ENCODE measurements at regions not wholly inside any gene's neighbourhood (a gene's known extent, or its start where the extent isn't known, plus 50 kb on each side); places are given as distances from the start of the nearest gene placed in this dataset.

DNA sequence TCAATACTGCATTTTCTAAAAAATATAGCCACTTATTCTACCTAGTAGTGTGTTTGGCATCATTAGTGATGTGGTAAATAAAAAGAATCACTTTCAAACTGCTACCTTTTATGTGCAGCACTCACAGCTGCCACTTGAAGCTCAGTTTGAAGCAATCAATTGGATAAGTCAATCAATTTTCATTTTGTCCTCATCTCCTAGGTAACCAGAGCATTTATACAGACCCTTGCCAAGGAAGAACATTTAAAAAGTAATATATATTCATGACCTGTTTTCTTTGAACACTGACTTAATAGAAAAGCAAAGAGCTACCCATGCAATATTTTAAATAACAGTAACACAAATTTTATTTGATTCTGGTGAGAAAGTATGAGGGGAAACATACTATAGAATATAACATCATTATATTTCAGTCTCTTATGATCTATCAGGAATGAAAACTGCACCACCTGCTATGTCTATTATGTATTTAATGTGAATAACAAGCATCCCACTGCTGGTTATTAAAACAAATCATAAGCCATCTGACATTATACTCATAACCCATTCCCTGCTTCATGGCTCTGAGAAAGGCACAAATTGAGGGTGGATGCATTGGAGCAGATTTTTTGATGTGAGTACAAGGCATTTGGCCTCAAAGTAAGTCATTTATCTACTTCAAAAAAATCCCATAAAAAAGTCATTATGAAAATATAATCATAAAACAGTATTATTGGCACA lies 168.4 kb upstream of the C21orf91 start:
- Histone ChIP-seq H3K9me3 (ENCODE audit: control insufficient read depth, insufficient read depth, low read length) (peaks cover under 1% of the 10 kb centered on the region; the same call in 1 of the 2 replicates), H3K27me3 (ENCODE audit: control insufficient read depth, insufficient read depth, low read length) (no peaks in the 10 kb centered on the region), H3K4me3 (ENCODE audit: low read depth, low read length) (no peak overlapping the region), H3K27ac (ENCODE audit: low read depth, low read length) (no peak overlapping the region)
- POLR2A ChIA-PET, result no interaction called here
- no peak for DNase-seq (ENCODE audit: low read depth, low spot score)
- CTCF ChIA-PET, result no interaction called here
- TF ChIP-seq, protein P1, sequence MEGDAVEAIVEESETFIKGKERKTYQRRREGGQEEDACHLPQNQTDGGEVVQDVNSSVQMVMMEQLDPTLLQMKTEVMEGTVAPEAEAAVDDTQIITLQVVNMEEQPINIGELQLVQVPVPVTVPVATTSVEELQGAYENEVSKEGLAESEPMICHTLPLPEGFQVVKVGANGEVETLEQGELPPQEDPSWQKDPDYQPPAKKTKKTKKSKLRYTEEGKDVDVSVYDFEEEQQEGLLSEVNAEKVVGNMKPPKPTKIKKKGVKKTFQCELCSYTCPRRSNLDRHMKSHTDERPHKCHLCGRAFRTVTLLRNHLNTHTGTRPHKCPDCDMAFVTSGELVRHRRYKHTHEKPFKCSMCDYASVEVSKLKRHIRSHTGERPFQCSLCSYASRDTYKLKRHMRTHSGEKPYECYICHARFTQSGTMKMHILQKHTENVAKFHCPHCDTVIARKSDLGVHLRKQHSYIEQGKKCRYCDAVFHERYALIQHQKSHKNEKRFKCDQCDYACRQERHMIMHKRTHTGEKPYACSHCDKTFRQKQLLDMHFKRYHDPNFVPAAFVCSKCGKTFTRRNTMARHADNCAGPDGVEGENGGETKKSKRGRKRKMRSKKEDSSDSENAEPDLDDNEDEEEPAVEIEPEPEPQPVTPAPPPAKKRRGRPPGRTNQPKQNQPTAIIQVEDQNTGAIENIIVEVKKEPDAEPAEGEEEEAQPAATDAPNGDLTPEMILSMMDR (IDR thresholded peaks at IDR 0.05; ENCODE audit: low read depth, low read length), result no peak

DNA sequence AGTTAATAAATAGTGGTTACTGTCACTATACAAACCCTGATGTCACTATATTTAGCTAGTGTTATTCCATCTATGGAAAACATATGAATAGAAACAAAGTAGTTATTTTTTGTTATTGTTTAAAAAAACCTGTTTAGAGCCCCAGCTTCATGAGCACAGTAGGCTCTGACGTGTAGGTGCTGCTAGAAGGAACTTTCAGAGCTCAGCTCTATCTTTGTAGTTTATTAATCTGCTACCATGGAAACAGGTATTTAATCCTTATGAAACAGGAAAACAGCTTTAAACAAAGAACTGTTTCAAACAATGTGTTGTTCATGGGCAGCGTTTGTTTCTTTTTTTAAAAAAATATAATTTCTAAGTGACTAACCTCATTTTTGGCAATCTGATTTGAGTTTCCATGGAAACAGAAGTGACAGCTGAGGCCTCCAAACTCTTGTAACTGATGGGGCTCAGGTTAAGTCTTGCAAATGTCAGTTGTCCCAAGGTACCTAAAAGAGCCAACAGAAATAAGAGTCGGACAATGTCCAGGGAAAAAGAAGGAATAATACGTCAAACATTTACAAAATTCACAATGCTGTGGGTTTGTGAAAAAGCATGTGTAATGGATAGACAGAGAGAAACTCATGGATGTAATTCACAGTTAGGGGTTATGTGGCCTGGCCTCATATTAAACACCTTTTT lies 162.0 kb upstream of the C21orf91 start:
- no peak for DNase-seq (ENCODE audit: low read depth, low spot score)
- H3K27ac ChIP-seq (ENCODE audit: low read depth, low read length), result no peak overlapping the region
- no peak overlapping the region for H3K4me3 ChIP-seq (ENCODE audit: low read depth, low read length)
- ChIA-PET CTCF (no interaction called here), POLR2A (no interaction called here)
- no peaks in the 10 kb centered on the region for H3K27me3 ChIP-seq (ENCODE audit: control insufficient read depth, insufficient read depth, low read length)
- H3K9me3 ChIP-seq (ENCODE audit: control insufficient read depth, insufficient read depth, low read length), result peaks cover 11% of the 10 kb centered on the region
- TF ChIP-seq, protein P1 (IDR thresholded peaks at IDR 0.05; ENCODE audit: low read depth, low read length), result no peak

DNA sequence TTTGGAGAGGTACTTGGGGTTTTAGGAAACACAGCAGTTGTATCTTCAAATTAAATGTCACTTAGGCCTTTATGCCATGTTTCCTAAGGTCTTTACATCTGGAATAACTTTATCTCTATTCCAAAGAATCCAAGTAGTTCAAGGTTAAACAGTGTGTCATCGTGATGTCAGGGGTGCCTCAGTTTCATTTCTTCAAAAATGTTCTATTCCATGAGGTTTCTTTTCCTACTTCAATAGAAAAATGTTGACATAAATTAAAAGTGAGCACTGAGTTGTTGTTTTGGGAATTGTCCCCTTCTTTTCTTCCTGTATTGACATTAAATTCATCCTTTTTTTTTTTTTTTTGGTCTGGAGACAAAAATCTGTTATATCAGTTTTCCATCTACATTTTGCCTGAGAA lies 160.6 kb upstream of the C21orf91 start:
- no peak overlapping the region for H3K4me3 ChIP-seq (ENCODE audit: low read depth, low read length)
- TF ChIP-seq, protein P1 (IDR thresholded peaks at IDR 0.05; ENCODE audit: low read depth, low read length), result no peak
- DNase-seq (ENCODE audit: low read depth, low spot score), result no peak
- no peak overlapping the region for H3K27ac ChIP-seq (ENCODE audit: low read depth, low read length)
- peaks cover 11% of the 10 kb centered on the region for H3K9me3 ChIP-seq (ENCODE audit: control insufficient read depth, insufficient read depth, low read length)
- POLR2A ChIA-PET, result no interaction called here
- CTCF ChIA-PET, result no interaction called here
- no peaks in the 10 kb centered on the region for H3K27me3 ChIP-seq (ENCODE audit: control insufficient read depth, insufficient read depth, low read length)

DNA sequence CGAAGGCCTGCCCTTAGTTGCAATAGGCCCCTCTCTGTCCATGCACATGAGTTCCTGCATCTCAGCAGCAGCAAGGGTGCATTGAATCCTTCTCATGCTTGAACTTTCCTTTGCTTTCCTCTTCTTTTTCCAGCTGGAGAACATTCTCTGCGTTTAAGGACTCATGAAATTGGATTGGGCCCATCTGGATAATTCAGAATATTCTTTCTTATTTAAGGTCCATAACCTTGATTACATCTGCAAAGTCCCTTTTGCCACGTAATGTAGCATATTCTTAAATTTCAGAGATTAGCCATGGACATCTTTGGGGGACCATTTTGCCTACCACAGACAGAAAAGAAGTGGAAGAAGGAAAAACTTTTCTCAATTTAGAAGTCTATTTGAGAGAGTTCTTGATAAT lies 159.7 kb upstream of the C21orf91 start:
- no peak for DNase-seq (ENCODE audit: low read depth, low spot score)
- Histone ChIP-seq H3K27me3 (ENCODE audit: control insufficient read depth, insufficient read depth, low read length) (no peaks in the 10 kb centered on the region), H3K9me3 (ENCODE audit: control insufficient read depth, insufficient read depth, low read length) (peaks cover 15% of the 10 kb centered on the region), H3K4me3 (ENCODE audit: low read depth, low read length) (no peak overlapping the region), H3K27ac (ENCODE audit: low read depth, low read length) (no peak overlapping the region)
- ChIA-PET CTCF (interaction anchor here (0.7 kb wide), 1 partner anchor 54 kb away, joined by 3 read pairs; no protein-coding TSS in a partner anchor), POLR2A (no interaction called here)
- TF ChIP-seq, protein P1 (IDR thresholded peaks at IDR 0.05; ENCODE audit: low read depth, low read length), result no peak

DNA sequence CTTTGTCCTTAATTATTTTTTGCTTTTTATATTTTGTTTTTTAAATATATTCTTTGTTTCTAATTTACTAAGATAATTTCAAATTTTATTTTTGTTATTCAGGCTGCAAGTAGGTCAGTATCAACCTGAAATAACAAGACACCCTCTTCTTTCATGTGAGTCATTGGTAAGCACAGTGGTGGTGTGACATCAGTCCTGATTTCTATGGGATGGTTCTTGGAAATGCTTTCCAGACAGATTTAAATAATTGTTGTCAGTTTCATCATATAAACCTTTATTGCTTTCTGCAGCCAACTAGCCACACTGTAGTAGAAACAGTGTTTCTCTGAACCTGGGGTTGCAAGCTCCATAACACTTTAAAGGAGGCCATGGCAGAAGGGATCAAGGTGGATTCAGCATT lies 157.5 kb upstream of the C21orf91 start:
- no peak overlapping the region for H3K4me3 ChIP-seq (ENCODE audit: low read depth, low read length)
- no peak for DNase-seq (ENCODE audit: low read depth, low spot score)
- H3K9me3 ChIP-seq (ENCODE audit: control insufficient read depth, insufficient read depth, low read length), result peaks cover 15% of the 10 kb centered on the region
- TF ChIP-seq, protein P1 (IDR thresholded peaks at IDR 0.05; ENCODE audit: low read depth, low read length), result no peak
- no peak overlapping the region for H3K27ac ChIP-seq (ENCODE audit: low read depth, low read length)
- CTCF ChIA-PET, result no interaction called here
- H3K27me3 ChIP-seq (ENCODE audit: control insufficient read depth, insufficient read depth, low read length), result no peaks in the 10 kb centered on the region
- POLR2A ChIA-PET, result no interaction called here
